ENCODE measurements at regions not wholly inside any gene's neighbourhood (a gene's known extent, or its start where the extent isn't known, plus 50 kb on each side); places are given as distances from the start of the nearest gene placed in this dataset.

- no peak for DNase-seq (ENCODE audit: low spot score)
- TF ChIP-seq CTCF (conservative IDR thresholded peaks at IDR 0.05; ENCODE audit: low read depth), result no peak
- ChIA-PET POLR2A (ENCODE audit: low non-redundant PET) (no interaction called here), CTCF (no interaction called here)
- H3K27ac ChIP-seq, result no peak overlapping the region
These were observed 1042.2 kb downstream of the EPHA7 start for GRCh38 chr6:92377137-92377536.

- POLR2A ChIA-PET (ENCODE audit: low non-redundant PET), result no interaction called here
- no peak for DNase-seq (ENCODE audit: low spot score)
- CTCF ChIA-PET, result no interaction called here
These were observed 1042.7 kb downstream of the EPHA7 start for GRCh38 chr6:92376691-92377090.

GRCh38 chr6:92371211-92372208, 1047.8 kb downstream of the EPHA7 start:
- TF ChIP-seq CTCF (conservative IDR thresholded peaks at IDR 0.05; ENCODE audit: low read depth), result no peak
- no peak for DNase-seq (ENCODE audit: low spot score)
- H3K27ac ChIP-seq, result no peak overlapping the region
- ChIA-PET CTCF (no interaction called here), POLR2A (ENCODE audit: low non-redundant PET) (no interaction called here)

More at GRCh38 chr6:92376691-92377090, 1042.7 kb downstream of the EPHA7 start:
- no peak for TF ChIP-seq CTCF (conservative IDR thresholded peaks at IDR 0.05; ENCODE audit: low read depth)
- H3K27ac ChIP-seq, result no peak overlapping the region

- no peak overlapping the region for H3K27ac ChIP-seq
- no peak for TF ChIP-seq CTCF (conservative IDR thresholded peaks at IDR 0.05; ENCODE audit: low read depth)
- DNase-seq (ENCODE audit: low spot score), result no peak
- ChIA-PET CTCF (no interaction called here), POLR2A (ENCODE audit: low non-redundant PET) (no interaction called here)
These were observed 1050.0 kb downstream of the EPHA7 start for GRCh38 chr6:92369309-92369708.

GRCh38 chr6:92364948-92365541, 1054.3 kb downstream of the EPHA7 start:
- ChIA-PET CTCF (no interaction called here), POLR2A (ENCODE audit: low non-redundant PET) (no interaction called here)
- no peak overlapping the region for H3K27ac ChIP-seq
- TF ChIP-seq CTCF (conservative IDR thresholded peaks at IDR 0.05; ENCODE audit: low read depth), result no peak
- no peak for DNase-seq (ENCODE audit: low spot score)

GRCh38 chr6:92363111-92363510, 1056.2 kb downstream of the EPHA7 start:
- H3K27ac ChIP-seq, result no peak overlapping the region
- no peak for TF ChIP-seq CTCF (conservative IDR thresholded peaks at IDR 0.05; ENCODE audit: low read depth)
- ChIA-PET CTCF (interaction anchor here (0.6 to 0.7 kb wide), 3 partner anchors 119 to 732 kb away, joined by 3 to 4 read pairs (median 4); no protein-coding TSS in a partner anchor), POLR2A (ENCODE audit: low non-redundant PET) (no interaction called here)
- no peak for DNase-seq (ENCODE audit: low spot score)
